Calu3 (cell line): ENCODE measurements at regions not wholly inside any gene's neighbourhood (a gene's known extent, or its start where the extent isn't known, plus 50 kb on each side); places are given as distances from the start of the nearest gene placed in this dataset.

Source experiments
- BruUV-seq: library from RNA; stranded (reverse); fragments of 400-500 nt; replicated peaks from 2 replicates; lab custom pipeline; 2021; lab: Mats Ljungman, UMichigan
- CTCF ChIA-PET: fragments of 300-600 bp; sonication (Branson Sonifier 250); formaldehyde crosslinking; loops from one replicate; lab custom pipeline; 2022; ENCODE audit warnings: antibody characterized with exemption; lab: Charles Lee
- DNase-seq: peaks from one replicate; pipeline ENCODE4 v3.0.0; 2022
- H3K27ac Mint-ChIP-seq: one replicate; pipeline ENCODE4 v1.8.0; 2022; ENCODE audit warnings: mixed read lengths; ENCODE audit not compliant: unreplicated experiment
- H3K27me3 Mint-ChIP-seq: one replicate; pipeline ENCODE4 v1.8.0; 2022; ENCODE audit warnings: mixed read lengths; ENCODE audit not compliant: unreplicated experiment
- H3K36me3 Mint-ChIP-seq: one replicate; pipeline ENCODE4 v1.8.0; 2022; ENCODE audit warnings: mild to moderate bottlenecking, moderate library complexity, mixed read lengths; ENCODE audit not compliant: insufficient read depth, unreplicated experiment
- H3K4me1 Mint-ChIP-seq: one replicate; pipeline ENCODE4 v1.8.0; 2022; ENCODE audit warnings: mild to moderate bottlenecking, low read depth, mixed read lengths; ENCODE audit not compliant: unreplicated experiment
- H3K4me3 Mint-ChIP-seq: one replicate; pipeline ENCODE4 v1.8.0; 2022; ENCODE audit warnings: mild to moderate bottlenecking, low read depth, moderate library complexity, mixed read lengths; ENCODE audit not compliant: unreplicated experiment
- H3K9me3 Mint-ChIP-seq: one replicate; pipeline ENCODE4 v1.8.0; 2022; ENCODE audit warnings: low read depth, mixed read lengths; ENCODE audit not compliant: unreplicated experiment
- intact Hi-C: fragments of 100-400 bp; cut with micrococcal nuclease; formaldehyde crosslinking; loops from one replicate; pipeline ENCODE4 v1.10.0; 2022; ENCODE audit not compliant: unreplicated experiment
- TF ChIP-seq, protein P1 (sequence below): fragments of 200-600 bp; IDR thresholded peaks from one replicate; pipeline ENCODE4 v1.8.0; 2022; ENCODE audit warnings: antibody characterized with exemption; ENCODE audit not compliant: unreplicated experiment

DNA sequence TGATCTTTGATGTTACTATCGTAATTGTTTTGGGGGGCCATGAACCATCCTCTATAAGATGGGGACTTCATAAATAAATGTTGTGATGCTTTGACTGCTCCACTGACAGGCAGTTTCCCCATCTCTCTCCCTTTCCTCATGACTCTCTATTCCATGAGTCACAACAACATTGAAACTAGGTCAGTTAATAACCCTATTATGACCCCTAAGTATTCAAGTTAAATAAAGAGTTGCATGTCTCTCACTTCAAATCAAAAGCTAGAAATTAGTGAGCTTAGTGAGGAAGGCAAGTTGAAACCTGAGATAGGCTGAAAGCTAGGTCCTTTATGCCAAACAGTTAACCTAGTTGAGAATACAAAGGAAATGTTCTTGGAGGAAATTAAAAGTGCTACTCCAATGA is 491.0 kb downstream of the HAO1 start:
- Mint-ChIP-seq H3K36me3 (no peaks in the 10 kb centered on the region), H3K4me1 (no peaks in the 10 kb centered on the region), H3K27me3 (no peaks in the 10 kb centered on the region), H3K4me3 (no peak overlapping the region), H3K27ac (no peak overlapping the region), H3K9me3 (peaks cover 2% of the 10 kb centered on the region)
- CTCF ChIA-PET, result no interaction called here
- DNase-seq, result no peak
- TF ChIP-seq, protein P1, sequence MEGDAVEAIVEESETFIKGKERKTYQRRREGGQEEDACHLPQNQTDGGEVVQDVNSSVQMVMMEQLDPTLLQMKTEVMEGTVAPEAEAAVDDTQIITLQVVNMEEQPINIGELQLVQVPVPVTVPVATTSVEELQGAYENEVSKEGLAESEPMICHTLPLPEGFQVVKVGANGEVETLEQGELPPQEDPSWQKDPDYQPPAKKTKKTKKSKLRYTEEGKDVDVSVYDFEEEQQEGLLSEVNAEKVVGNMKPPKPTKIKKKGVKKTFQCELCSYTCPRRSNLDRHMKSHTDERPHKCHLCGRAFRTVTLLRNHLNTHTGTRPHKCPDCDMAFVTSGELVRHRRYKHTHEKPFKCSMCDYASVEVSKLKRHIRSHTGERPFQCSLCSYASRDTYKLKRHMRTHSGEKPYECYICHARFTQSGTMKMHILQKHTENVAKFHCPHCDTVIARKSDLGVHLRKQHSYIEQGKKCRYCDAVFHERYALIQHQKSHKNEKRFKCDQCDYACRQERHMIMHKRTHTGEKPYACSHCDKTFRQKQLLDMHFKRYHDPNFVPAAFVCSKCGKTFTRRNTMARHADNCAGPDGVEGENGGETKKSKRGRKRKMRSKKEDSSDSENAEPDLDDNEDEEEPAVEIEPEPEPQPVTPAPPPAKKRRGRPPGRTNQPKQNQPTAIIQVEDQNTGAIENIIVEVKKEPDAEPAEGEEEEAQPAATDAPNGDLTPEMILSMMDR, result no peak
- BruUV-seq, result no TSS peak
- intact Hi-C loops, result no loop called here

DNA sequence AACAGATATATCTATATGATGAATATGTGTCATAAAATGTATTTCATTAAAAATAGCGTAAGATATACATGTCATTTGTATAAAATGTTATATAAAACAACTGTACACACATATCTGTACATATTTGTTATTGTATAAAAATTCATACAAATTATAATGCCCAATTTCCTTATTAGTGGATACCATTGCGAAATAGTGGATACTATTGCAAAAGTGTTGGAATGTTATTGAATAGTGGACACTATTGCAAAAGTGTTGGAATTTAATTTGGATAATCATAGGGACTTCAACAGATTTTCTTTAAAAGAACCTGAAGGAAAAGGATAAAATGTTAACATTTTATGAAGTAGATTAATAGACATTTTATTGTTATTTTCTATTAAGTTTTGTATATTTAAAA is 487.4 kb downstream of the HAO1 start:
- H3K27me3 Mint-ChIP-seq, result no peaks in the 10 kb centered on the region
- H3K4me3 Mint-ChIP-seq, result no peak overlapping the region
- no peaks in the 10 kb centered on the region for H3K9me3 Mint-ChIP-seq
- no peak overlapping the region for H3K27ac Mint-ChIP-seq
- DNase-seq, result no peak
- no peaks in the 10 kb centered on the region for H3K36me3 Mint-ChIP-seq
- no TSS peak for BruUV-seq
- CTCF ChIA-PET, result no interaction called here
- intact Hi-C loops, result no loop called here
- H3K4me1 Mint-ChIP-seq, result no peaks in the 10 kb centered on the region
- TF ChIP-seq, protein P1, result no peak

DNA sequence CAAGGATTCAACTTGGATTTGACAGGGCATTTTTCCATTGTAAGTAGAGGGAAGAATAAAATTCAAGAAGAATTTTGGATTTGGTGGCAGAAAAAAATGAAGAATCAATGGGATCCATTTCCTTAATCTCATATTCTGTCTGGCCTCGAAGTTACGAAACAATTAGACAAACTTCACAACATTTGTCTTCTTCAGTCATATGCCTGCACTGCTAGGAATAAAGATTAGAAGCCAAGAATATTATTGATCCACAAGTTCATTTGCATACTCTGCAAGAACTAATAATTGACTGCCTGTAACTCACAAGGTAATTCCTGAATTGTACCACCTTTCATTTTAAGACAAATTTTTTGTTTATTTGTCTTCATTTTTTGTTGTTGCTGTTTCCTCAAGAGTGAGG is 486.2 kb downstream of the HAO1 start:
- no peaks in the 10 kb centered on the region for H3K27me3 Mint-ChIP-seq
- no peaks in the 10 kb centered on the region for H3K9me3 Mint-ChIP-seq
- no peaks in the 10 kb centered on the region for H3K36me3 Mint-ChIP-seq
- DNase-seq, result no peak
- no peak overlapping the region for H3K27ac Mint-ChIP-seq
- CTCF ChIA-PET, result no interaction called here
- intact Hi-C loops, result no loop called here
- H3K4me3 Mint-ChIP-seq, result no peak overlapping the region
- TF ChIP-seq, protein P1, result no peak
- no TSS peak for BruUV-seq
- H3K4me1 Mint-ChIP-seq, result no peaks in the 10 kb centered on the region

DNA sequence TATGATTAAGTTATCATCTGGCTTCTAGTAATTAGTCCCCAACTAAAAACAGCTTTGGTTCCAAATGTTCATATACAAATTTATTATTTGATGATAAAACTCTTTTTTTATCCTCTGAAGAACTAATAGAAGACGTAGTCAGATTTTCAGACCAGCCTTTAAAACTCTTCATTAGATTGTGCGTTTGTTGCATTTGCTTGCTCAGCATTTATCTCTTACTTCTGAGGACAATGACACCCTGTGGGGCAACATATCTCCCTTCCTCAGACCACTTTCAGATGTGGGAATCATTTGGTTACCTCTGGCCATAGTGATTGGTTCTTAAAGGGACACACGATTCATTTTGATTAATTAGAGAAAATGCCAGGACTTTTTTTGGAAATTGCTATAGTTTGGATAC is 481.8 kb downstream of the HAO1 start:
- intact Hi-C loops, result no loop called here
- no peaks in the 10 kb centered on the region for H3K4me1 Mint-ChIP-seq
- H3K9me3 Mint-ChIP-seq, result no peaks in the 10 kb centered on the region
- H3K27me3 Mint-ChIP-seq, result no peaks in the 10 kb centered on the region
- no peak for DNase-seq
- no TSS peak for BruUV-seq
- CTCF ChIA-PET, result no interaction called here
- H3K27ac Mint-ChIP-seq, result no peak overlapping the region
- no peak overlapping the region for H3K4me3 Mint-ChIP-seq
- TF ChIP-seq, protein P1, result no peak
- H3K36me3 Mint-ChIP-seq, result no peaks in the 10 kb centered on the region
